NCI-H1436 (cell line): ENCODE measurements at regions not wholly inside any gene's neighbourhood (a gene's known extent, or its start where the extent isn't known, plus 50 kb on each side); places are given as distances from the start of the nearest gene placed in this dataset.
"Not testable (repeated sequence)": the region's sequence is repeated elsewhere in the genome, so short reads cannot be mapped to it uniquely, and the experiment has no call there.

Experiments used
- DNase-seq: peaks from one replicate; lab custom pipeline; 2025; lab: John Stamatoyannopoulos, UW

- DNase-seq: no peak
These were observed 615.4 kb downstream of the MAFB start for GRCh38 chr20:40073535-40074111.

- no peak for DNase-seq
These were observed 616.1 kb downstream of the MAFB start for GRCh38 chr20:40072907-40073306.

- no peak for DNase-seq
These were observed 632.9 kb downstream of the MAFB start for GRCh38 chr20:40056171-40056570.

- DNase-seq: no peak
These were observed 633.3 kb downstream of the MAFB start for GRCh38 chr20:40055711-40056110.

GRCh38 chr20:40054311-40054710 lies 634.7 kb downstream of the MAFB start:
- no peak for DNase-seq

GRCh38 chr20:40050596-40050995 lies 638.4 kb downstream of the MAFB start:
- no peak for DNase-seq

- DNase-seq: no peak
These were observed 639.2 kb downstream of the MAFB start for GRCh38 chr20:40049854-40050253.

- no peak for DNase-seq
These were observed 642.3 kb downstream of the MAFB start for GRCh38 chr20:40046703-40047102.

- no peak for DNase-seq
These were observed 651.5 kb downstream of the MAFB start for GRCh38 chr20:40037511-40037910.

- DNase-seq: no peak
These were observed 659.4 kb downstream of the MAFB start for GRCh38 chr20:40029589-40029988.

GRCh38 chr20:40019510-40019909 lies 669.5 kb downstream of the MAFB start:
- DNase-seq: no peak

- DNase-seq: no peak
These were observed 671.3 kb downstream of the MAFB start for GRCh38 chr20:40017765-40018164.

- no peak for DNase-seq
These were observed 672.1 kb downstream of the MAFB start for GRCh38 chr20:40016890-40017289.

- no peak for DNase-seq
These were observed 672.6 kb downstream of the MAFB start for GRCh38 chr20:40016392-40016791.

- DNase-seq: not testable (repeated sequence)
These were observed 677.0 kb downstream of the MAFB start for GRCh38 chr20:40012026-40012425.

- no peak for DNase-seq
These were observed 678.6 kb downstream of the MAFB start for GRCh38 chr20:40010483-40010882.

- no peak for DNase-seq
These were observed 679.5 kb downstream of the MAFB start for GRCh38 chr20:40009542-40009941.

- DNase-seq: no peak
These were observed 680.9 kb downstream of the MAFB start for GRCh38 chr20:40008177-40008576.

GRCh38 chr20:40006168-40006860 lies 682.7 kb downstream of the MAFB start:
- DNase-seq: no peak

- not testable (repeated sequence) for DNase-seq
These were observed 684.9 kb downstream of the MAFB start for GRCh38 chr20:40004092-40004491.

GRCh38 chr20:39993742-39994141 lies 695.3 kb downstream of the MAFB start:
- DNase-seq: no peak

GRCh38 chr20:39990692-39991091 lies 698.3 kb downstream of the MAFB start:
- no peak for DNase-seq

GRCh38 chr20:39988991-39989390 lies 700.0 kb downstream of the MAFB start:
- no peak for DNase-seq
